ENCODE measurements at regions not wholly inside any gene's neighbourhood (a gene's known extent, or its start where the extent isn't known, plus 50 kb on each side); places are given as distances from the start of the nearest gene placed in this dataset.

GRCh38 chr18:28458751-28459150 is 281.8 kb upstream of the CDH2 start:
- Histone ChIP-seq H3K36me3 (ENCODE audit: control insufficient read depth, insufficient read depth, low read length) (no peaks in the 10 kb centered on the region), H3K4me3 (ENCODE audit: low read depth, low read length) (no peak overlapping the region), H3K27me3 (ENCODE audit: control insufficient read depth, insufficient read depth, low read length) (no peaks in the 10 kb centered on the region)
- DNase-seq (ENCODE audit: low read depth) = no peak
- TF ChIP-seq, protein P1, sequence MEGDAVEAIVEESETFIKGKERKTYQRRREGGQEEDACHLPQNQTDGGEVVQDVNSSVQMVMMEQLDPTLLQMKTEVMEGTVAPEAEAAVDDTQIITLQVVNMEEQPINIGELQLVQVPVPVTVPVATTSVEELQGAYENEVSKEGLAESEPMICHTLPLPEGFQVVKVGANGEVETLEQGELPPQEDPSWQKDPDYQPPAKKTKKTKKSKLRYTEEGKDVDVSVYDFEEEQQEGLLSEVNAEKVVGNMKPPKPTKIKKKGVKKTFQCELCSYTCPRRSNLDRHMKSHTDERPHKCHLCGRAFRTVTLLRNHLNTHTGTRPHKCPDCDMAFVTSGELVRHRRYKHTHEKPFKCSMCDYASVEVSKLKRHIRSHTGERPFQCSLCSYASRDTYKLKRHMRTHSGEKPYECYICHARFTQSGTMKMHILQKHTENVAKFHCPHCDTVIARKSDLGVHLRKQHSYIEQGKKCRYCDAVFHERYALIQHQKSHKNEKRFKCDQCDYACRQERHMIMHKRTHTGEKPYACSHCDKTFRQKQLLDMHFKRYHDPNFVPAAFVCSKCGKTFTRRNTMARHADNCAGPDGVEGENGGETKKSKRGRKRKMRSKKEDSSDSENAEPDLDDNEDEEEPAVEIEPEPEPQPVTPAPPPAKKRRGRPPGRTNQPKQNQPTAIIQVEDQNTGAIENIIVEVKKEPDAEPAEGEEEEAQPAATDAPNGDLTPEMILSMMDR (IDR thresholded peaks at IDR 0.05; ENCODE audit: insufficient read depth, low read length, poor library complexity, severe bottlenecking) = no peak

GRCh38 chr18:28457784-28458183 is 280.9 kb upstream of the CDH2 start:
- Histone ChIP-seq H3K4me3 (ENCODE audit: low read depth, low read length) (no peak overlapping the region), H3K27me3 (ENCODE audit: control insufficient read depth, insufficient read depth, low read length) (no peaks in the 10 kb centered on the region), H3K36me3 (ENCODE audit: control insufficient read depth, insufficient read depth, low read length) (no peaks in the 10 kb centered on the region)
- TF ChIP-seq, protein P1 (IDR thresholded peaks at IDR 0.05; ENCODE audit: insufficient read depth, low read length, poor library complexity, severe bottlenecking) = no peak
- no peak for DNase-seq (ENCODE audit: low read depth)

GRCh38 chr18:28455971-28456370 is 279.0 kb upstream of the CDH2 start:
- no peaks in the 10 kb centered on the region for H3K36me3 ChIP-seq (ENCODE audit: control insufficient read depth, insufficient read depth, low read length)
- TF ChIP-seq, protein P1 (IDR thresholded peaks at IDR 0.05; ENCODE audit: insufficient read depth, low read length, poor library complexity, severe bottlenecking) = no peak
- H3K27me3 ChIP-seq (ENCODE audit: control insufficient read depth, insufficient read depth, low read length) = no peaks in the 10 kb centered on the region
- DNase-seq (ENCODE audit: low read depth) = no peak
- H3K4me3 ChIP-seq (ENCODE audit: low read depth, low read length) = no peak overlapping the region

DNA sequence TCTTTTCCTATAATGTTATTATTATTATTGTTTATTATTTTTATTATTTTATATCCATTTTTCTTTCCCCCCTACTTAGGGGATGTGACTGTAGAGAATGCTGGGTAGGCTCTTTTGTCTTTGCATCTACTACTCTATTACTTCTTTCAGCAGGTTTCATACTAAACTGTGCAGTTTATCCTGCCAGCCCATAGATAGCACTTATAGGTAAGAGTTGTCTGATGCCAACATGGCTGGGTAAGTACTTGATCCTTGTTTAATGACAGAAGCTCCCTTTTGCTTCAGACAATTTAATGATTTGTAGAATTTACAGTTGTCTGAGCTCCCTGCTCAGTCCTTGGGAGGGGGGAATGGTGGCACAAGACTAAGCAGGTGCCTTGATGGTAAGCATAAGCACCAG is 262.9 kb upstream of the CDH2 start:
- Histone ChIP-seq H3K27me3 (ENCODE audit: control insufficient read depth, insufficient read depth, low read length) (no peaks in the 10 kb centered on the region), H3K4me3 (ENCODE audit: low read depth, low read length) (no peak overlapping the region), H3K36me3 (ENCODE audit: control insufficient read depth, insufficient read depth, low read length) (no peaks in the 10 kb centered on the region)
- TF ChIP-seq, protein P1 (IDR thresholded peaks at IDR 0.05; ENCODE audit: insufficient read depth, low read length, poor library complexity, severe bottlenecking) = no peak
- DNase-seq (ENCODE audit: low read depth) = no peak

DNA sequence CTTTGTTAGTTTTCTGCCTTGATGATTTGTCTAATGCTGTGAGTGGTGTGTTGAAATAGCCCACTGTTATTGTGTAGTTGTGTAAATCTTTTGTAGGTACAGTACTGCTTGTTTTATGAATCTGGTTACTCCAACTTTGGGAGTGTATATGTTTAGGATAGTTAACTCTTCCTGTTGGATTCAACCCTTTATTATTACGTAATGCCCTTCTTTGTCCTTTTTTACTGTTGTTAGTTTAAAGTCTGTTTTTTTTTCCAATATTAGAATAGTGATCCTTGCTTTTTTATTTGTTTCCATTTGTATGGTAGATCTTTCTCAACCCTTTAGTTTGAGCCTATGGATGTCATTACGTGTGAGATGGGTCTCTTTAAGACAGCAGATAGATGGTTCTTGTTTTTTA is 261.5 kb upstream of the CDH2 start:
- H3K27me3 ChIP-seq (ENCODE audit: control insufficient read depth, insufficient read depth, low read length) = no peaks in the 10 kb centered on the region
- H3K4me3 ChIP-seq (ENCODE audit: low read depth, low read length) = no peak overlapping the region
- DNase-seq (ENCODE audit: low read depth) = no peak
- H3K36me3 ChIP-seq (ENCODE audit: control insufficient read depth, insufficient read depth, low read length) = no peaks in the 10 kb centered on the region
- TF ChIP-seq, protein P1 (IDR thresholded peaks at IDR 0.05; ENCODE audit: insufficient read depth, low read length, poor library complexity, severe bottlenecking) = no peak

DNA sequence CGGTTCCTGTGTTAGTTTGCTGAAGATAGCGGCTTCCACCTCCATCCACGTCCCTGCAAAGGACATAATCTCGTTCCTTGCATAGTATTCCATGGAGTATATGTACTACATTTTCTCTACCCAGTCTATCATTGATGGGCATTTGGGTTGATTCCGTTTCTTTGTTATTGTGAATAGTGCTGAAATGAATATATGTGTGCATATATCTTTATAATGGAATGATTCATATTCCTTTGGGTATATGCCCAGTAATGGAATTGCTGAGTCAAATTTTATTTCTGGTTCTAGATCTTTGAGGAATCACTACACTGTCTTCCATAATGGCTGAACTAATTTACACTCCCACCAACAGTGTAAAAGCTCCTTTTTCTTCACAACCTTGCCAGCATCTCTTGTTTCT is 255.4 kb upstream of the CDH2 start:
- TF ChIP-seq, protein P1 (IDR thresholded peaks at IDR 0.05; ENCODE audit: insufficient read depth, low read length, poor library complexity, severe bottlenecking) = no peak
- Histone ChIP-seq H3K36me3 (ENCODE audit: control insufficient read depth, insufficient read depth, low read length) (no peaks in the 10 kb centered on the region), H3K27me3 (ENCODE audit: control insufficient read depth, insufficient read depth, low read length) (no peaks in the 10 kb centered on the region), H3K4me3 (ENCODE audit: low read depth, low read length) (no peak overlapping the region)
- DNase-seq (ENCODE audit: low read depth) = no peak
